MM.1S (cell line): ENCODE measurements at regions not wholly inside any gene's neighbourhood (a gene's known extent, or its start where the extent isn't known, plus 50 kb on each side); places are given as distances from the start of the nearest gene placed in this dataset.

ENCODE experiments used
- DNase-seq: peaks from one replicate; pipeline ENCODE4 v3.0.0-alpha.2; 2015
- H2AFZ ChIP-seq: fragments of 300-600 bp; sonication (generic); 2 replicates; pipeline ENCODE4 v1.6.0; 2016; ENCODE audit warnings: antibody characterized with exemption, low read length
- H3F3A ChIP-seq: fragments of 300-600 bp; sonication (generic); 2 replicates; pipeline ENCODE4 v1.6.1; 2016; ENCODE audit warnings: mild to moderate bottlenecking, antibody characterized with exemption, low read length, moderate library complexity, mixed read lengths; ENCODE audit not compliant: insufficient read depth
- H3K27ac ChIP-seq: fragments of 300-600 bp; sonication (generic); 2 replicates; pipeline ENCODE4 v1.5.1; 2016; ENCODE audit warnings: mild to moderate bottlenecking, low read length
- H3K27me3 ChIP-seq: fragments of 300-600 bp; sonication (generic); replicated peaks from 2 replicates; pipeline ENCODE4 v1.6.0; 2016; ENCODE audit warnings: low read length; ENCODE audit not compliant: insufficient read depth
- H3K36me3 ChIP-seq: fragments of 300-600 bp; sonication (generic); replicated peaks from 2 replicates; pipeline ENCODE4 v1.6.1; 2016; ENCODE audit warnings: mild to moderate bottlenecking, low read length, mixed read lengths; ENCODE audit not compliant: insufficient read depth
- H3K4me1 ChIP-seq: fragments of 300-600 bp; sonication (generic); 2 replicates; pipeline ENCODE4 v1.6.1; 2016; ENCODE audit warnings: low read length, mixed read lengths
- H3K4me2 ChIP-seq: fragments of 300-600 bp; sonication (generic); 2 replicates; pipeline ENCODE4 v1.6.0; 2016; ENCODE audit warnings: low read depth, low read length
- H3K4me3 ChIP-seq: fragments of 300-600 bp; sonication (generic); 2 replicates; pipeline ENCODE4 v1.5.1; 2016; ENCODE audit warnings: low read length, mixed read lengths
- H3K79me2 ChIP-seq: fragments of 300-600 bp; sonication (generic); 2 replicates; pipeline ENCODE4 v1.6.1; 2016; ENCODE audit warnings: mixed run types, low read length, mixed read lengths
- H3K9ac ChIP-seq: fragments of 300-600 bp; sonication (generic); 2 replicates; pipeline ENCODE4 v1.6.1; 2016; ENCODE audit warnings: low read length, mixed read lengths
- H3K9me2 ChIP-seq: fragments of 300-600 bp; sonication (generic); replicated peaks from 2 replicates; pipeline ENCODE4 v1.6.1; 2016; ENCODE audit warnings: mild to moderate bottlenecking, low read length, mixed read lengths; ENCODE audit not compliant: insufficient read depth
- H3K9me3 ChIP-seq: fragments of 300-600 bp; sonication (generic); replicated peaks from 2 replicates; pipeline ENCODE4 v1.6.1; 2016; ENCODE audit warnings: mild to moderate bottlenecking, low read length, mixed read lengths; ENCODE audit not compliant: insufficient read depth
- H4K20me1 ChIP-seq: fragments of 300-600 bp; sonication (generic); 2 replicates; pipeline ENCODE4 v1.6.1; 2016; ENCODE audit warnings: mild to moderate bottlenecking, low read length, moderate library complexity, mixed read lengths; ENCODE audit not compliant: insufficient read depth
- CTCF ChIP-seq: fragments of 300-600 bp; sonication (generic); IDR thresholded peaks from 2 replicates; pipeline ENCODE4 v1.5.1; 2016; ENCODE audit warnings: antibody characterized with exemption, low read length, mixed read lengths
- EZH2 ChIP-seq: fragments of 300-600 bp; sonication (generic); optimal IDR thresholded peaks from 2 replicates; pipeline ENCODE3; 2017; ENCODE audit warnings: low read depth, mild to moderate bottlenecking, antibody characterized with exemption, low read length, mixed read lengths
- EZH2phosphoT487 ChIP-seq: fragments of 300-600 bp; sonication (generic); IDR thresholded peaks from 2 replicates; pipeline ENCODE4 v1.6.1; 2018; ENCODE audit warnings: antibody characterized with exemption, low read length

- H3K36me3 ChIP-seq, result no peaks in the 10 kb centered on the region
- no peak overlapping the region for H3K4me2 ChIP-seq
- no peaks in the 10 kb centered on the region for H3F3A ChIP-seq
- H3K4me1 ChIP-seq, result no peaks in the 10 kb centered on the region
- TF ChIP-seq EZH2phosphoT487 (no peak), EZH2 (no peak), CTCF (no peak)
- no peaks in the 10 kb centered on the region for H3K79me2 ChIP-seq
- no peak overlapping the region for H2AFZ ChIP-seq
- no peak overlapping the region for H3K27ac ChIP-seq
- no peaks in the 10 kb centered on the region for H4K20me1 ChIP-seq
- no peak overlapping the region for H3K9ac ChIP-seq
- no peaks in the 10 kb centered on the region for H3K9me3 ChIP-seq
- no peak overlapping the region for H3K4me3 ChIP-seq
- H3K9me2 ChIP-seq, result no peaks in the 10 kb centered on the region
- no peak for DNase-seq
- H3K27me3 ChIP-seq, result peaks cover 19% of the 10 kb centered on the region
Observed at GRCh38 chr16:85401917-85402766, 211.0 kb upstream of the GSE1 start.

GRCh38 chr16:85402910-85403692 is 210.0 kb upstream of the GSE1 start:
- TF ChIP-seq EZH2phosphoT487, result no peak
- no peak for TF ChIP-seq EZH2
- no peak for TF ChIP-seq CTCF
- Histone ChIP-seq H3K9ac (no peak overlapping the region), H3K4me1 (no peaks in the 10 kb centered on the region), H2AFZ (no peak overlapping the region), H3K79me2 (no peaks in the 10 kb centered on the region), H3F3A (no peaks in the 10 kb centered on the region), H3K4me3 (no peak overlapping the region), H3K4me2 (no peak overlapping the region), H3K9me3 (no peaks in the 10 kb centered on the region), H3K27ac (no peak overlapping the region), H3K27me3 (peaks cover 19% of the 10 kb centered on the region), H3K36me3 (no peaks in the 10 kb centered on the region), H4K20me1 (no peaks in the 10 kb centered on the region), H3K9me2 (no peaks in the 10 kb centered on the region)
- DNase-seq, result no peak

- H3K9ac ChIP-seq, result no peak overlapping the region
- H3K4me3 ChIP-seq, result no peak overlapping the region
- H3K27ac ChIP-seq, result no peak overlapping the region
- H3F3A ChIP-seq, result no peaks in the 10 kb centered on the region
- peaks cover 19% of the 10 kb centered on the region for H3K27me3 ChIP-seq
- H2AFZ ChIP-seq, result no peak overlapping the region
- no peaks in the 10 kb centered on the region for H4K20me1 ChIP-seq
- no peak for DNase-seq
- TF ChIP-seq EZH2phosphoT487, result no peak
- TF ChIP-seq CTCF, result no peak
- TF ChIP-seq EZH2, result no peak
- no peaks in the 10 kb centered on the region for H3K79me2 ChIP-seq
- H3K36me3 ChIP-seq, result no peaks in the 10 kb centered on the region
- no peaks in the 10 kb centered on the region for H3K4me1 ChIP-seq
- no peaks in the 10 kb centered on the region for H3K9me2 ChIP-seq
- no peak overlapping the region for H3K4me2 ChIP-seq
- no peaks in the 10 kb centered on the region for H3K9me3 ChIP-seq
Observed at GRCh38 chr16:85403693-85404092, 209.4 kb upstream of the GSE1 start.
